ENCODE measurements at regions not wholly inside any gene's neighbourhood (a gene's known extent, or its start where the extent isn't known, plus 50 kb on each side); places are given as distances from the start of the nearest gene placed in this dataset.

- TF ChIP-seq, protein P1, sequence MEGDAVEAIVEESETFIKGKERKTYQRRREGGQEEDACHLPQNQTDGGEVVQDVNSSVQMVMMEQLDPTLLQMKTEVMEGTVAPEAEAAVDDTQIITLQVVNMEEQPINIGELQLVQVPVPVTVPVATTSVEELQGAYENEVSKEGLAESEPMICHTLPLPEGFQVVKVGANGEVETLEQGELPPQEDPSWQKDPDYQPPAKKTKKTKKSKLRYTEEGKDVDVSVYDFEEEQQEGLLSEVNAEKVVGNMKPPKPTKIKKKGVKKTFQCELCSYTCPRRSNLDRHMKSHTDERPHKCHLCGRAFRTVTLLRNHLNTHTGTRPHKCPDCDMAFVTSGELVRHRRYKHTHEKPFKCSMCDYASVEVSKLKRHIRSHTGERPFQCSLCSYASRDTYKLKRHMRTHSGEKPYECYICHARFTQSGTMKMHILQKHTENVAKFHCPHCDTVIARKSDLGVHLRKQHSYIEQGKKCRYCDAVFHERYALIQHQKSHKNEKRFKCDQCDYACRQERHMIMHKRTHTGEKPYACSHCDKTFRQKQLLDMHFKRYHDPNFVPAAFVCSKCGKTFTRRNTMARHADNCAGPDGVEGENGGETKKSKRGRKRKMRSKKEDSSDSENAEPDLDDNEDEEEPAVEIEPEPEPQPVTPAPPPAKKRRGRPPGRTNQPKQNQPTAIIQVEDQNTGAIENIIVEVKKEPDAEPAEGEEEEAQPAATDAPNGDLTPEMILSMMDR (IDR thresholded peaks at IDR 0.05), result peak in 1 of 3 donors; percentile 15
- TF ChIP-seq POLR2AphosphoS5 (IDR thresholded peaks at IDR 0.05), result peak in 2 of 3 donors; percentile 75 to 90
Observed at GRCh38 chr2:18445433-18446320, 114.8 kb downstream of the RDH14 start.

Data from breast epithelium (tissue), 3 donors.